Thymus (tissue), 11 donors: ENCODE measurements at regions not wholly inside any gene's neighbourhood (a gene's known extent, or its start where the extent isn't known, plus 50 kb on each side); places are given as distances from the start of the nearest gene placed in this dataset.
"Not testable (repeated sequence)": the region's sequence is repeated elsewhere in the genome, so short reads cannot be mapped to it uniquely, and the experiment has no call there.

Source experiments
- DNase-seq, 9 donors: peaks; one replicate each; pipeline ENCODE4 v3.0.0-alpha.2; 2013; ENCODE audit warnings: low spot score in 9 of 9, low read depth in 6 of 9, missing footprints in 1 of 9
- H3K27ac ChIP-seq, 2 donors: one replicate each; pipeline ENCODE4 v1.5.1; 2013; ENCODE audit warnings: control low read depth in 1 of 2, low read depth in 1 of 2, low read length in 1 of 2, mild to moderate bottlenecking in 1 of 2, moderate library complexity in 1 of 2
- H3K27me3 ChIP-seq, 2 donors: one replicate each; pipeline ENCODE4 v1.5.1; 2013; ENCODE audit warnings: low read length in 1 of 2; ENCODE audit not compliant: control insufficient read depth in 2 of 2, insufficient read depth in 1 of 2
- H3K36me3 ChIP-seq, 2 donors: one replicate each; pipeline ENCODE4 v1.5.1; 2013; ENCODE audit warnings: low read length in 1 of 2, mild to moderate bottlenecking in 1 of 2, moderate library complexity in 1 of 2; ENCODE audit not compliant: control insufficient read depth in 2 of 2, insufficient read depth in 2 of 2
- H3K4me1 ChIP-seq, 2 donors: one replicate each; pipeline ENCODE4 v1.5.1; 2013; ENCODE audit warnings: low read length in 2 of 2; ENCODE audit not compliant: control insufficient read depth in 2 of 2, insufficient read depth in 2 of 2
- H3K4me3 ChIP-seq, 2 donors: one replicate each; pipeline ENCODE4 v1.5.1; 2013; ENCODE audit warnings: low read length in 2 of 2, control low read depth in 1 of 2, mild to moderate bottlenecking in 1 of 2
- H3K9me3 ChIP-seq, 2 donors: one replicate each; pipeline ENCODE4 v1.5.1; 2013; ENCODE audit warnings: low read length in 1 of 2, mild to moderate bottlenecking in 1 of 2; ENCODE audit not compliant: control insufficient read depth in 2 of 2, insufficient read depth in 1 of 2
- WGBS: extraction: QIAGEN DNeasy Blood & Tissue Kit; methylation state at CpG from one replicate; pipeline ENCODE4 v1.1.7; 2013; 5-methylcytosine and 5-hydroxymethylcytosine counted together
- donor health status: healthy.

DNA sequence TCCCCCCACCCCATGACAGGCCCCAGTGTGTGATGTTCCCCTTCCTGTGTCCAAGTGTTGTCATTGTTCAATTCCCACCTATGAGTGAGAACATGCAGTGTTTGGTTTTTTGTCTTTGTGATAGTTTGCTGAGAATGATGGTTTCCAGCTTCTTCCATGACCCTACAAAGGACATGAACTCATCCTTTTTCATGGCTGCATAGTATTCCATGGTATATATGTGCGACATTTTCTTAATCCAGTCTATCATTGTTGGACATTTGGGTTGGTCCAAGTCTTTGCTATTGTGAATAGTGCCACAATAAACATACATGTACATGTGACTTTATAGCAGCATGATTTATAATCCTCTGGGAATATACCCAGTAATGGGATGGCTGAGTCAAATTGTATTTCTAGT, 927.9 kb downstream of the PLA2G4A start:
- not testable (repeated sequence) for H3K36me3 ChIP-seq, H3K4me3 ChIP-seq, H3K27me3 ChIP-seq, H3K4me1 ChIP-seq, H3K9me3 ChIP-seq, H3K27ac ChIP-seq, DNase-seq
- WGBS, result 97% methylated on average over 1 of the region's 1 CpG

DNA sequence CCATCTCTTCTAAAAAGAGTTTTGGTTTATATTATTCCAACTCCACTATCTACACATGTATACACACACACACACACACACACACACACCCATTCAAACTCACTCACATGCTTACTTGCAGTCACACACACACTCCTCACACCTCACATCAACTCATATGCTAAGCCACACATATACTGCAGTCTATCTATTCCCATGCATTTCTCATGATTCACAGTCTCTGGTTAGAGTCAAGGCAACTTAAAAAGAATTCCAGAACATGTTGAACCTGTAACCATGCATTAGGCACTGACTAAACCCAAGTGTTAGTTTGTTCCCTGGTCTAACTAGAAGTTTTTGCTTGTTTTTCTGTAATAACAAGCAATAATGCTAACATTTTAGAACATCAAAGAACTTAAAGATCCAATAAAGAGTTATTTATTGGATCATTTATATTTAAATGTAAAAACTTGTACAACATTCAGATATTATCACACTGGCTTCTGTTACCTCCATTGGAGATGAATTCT, 931.1 kb downstream of the PLA2G4A start:
- no peaks in the 10 kb centered on the region for H3K9me3 ChIP-seq
- H3K27me3 ChIP-seq, result no peaks in the 10 kb centered on the region
- no peaks in the 10 kb centered on the region for H3K4me1 ChIP-seq
- no peaks in the 10 kb centered on the region for H3K36me3 ChIP-seq
- no peak overlapping the region for H3K27ac ChIP-seq
- no peak for DNase-seq
- H3K4me3 ChIP-seq, result no peak overlapping the region

GRCh38 chr1:187762118-187762517, 933.4 kb downstream of the PLA2G4A start:
- Histone ChIP-seq H3K36me3 (no peaks in the 10 kb centered on the region), H3K27me3 (no peaks in the 10 kb centered on the region), H3K9me3 (no peaks in the 10 kb centered on the region), H3K4me3 (no peak overlapping the region), H3K27ac (no peak overlapping the region), H3K4me1 (no peaks in the 10 kb centered on the region)
- DNase-seq, result no peak
- WGBS, result 67% methylated on average over 5 of the region's 5 CpGs

DNA sequence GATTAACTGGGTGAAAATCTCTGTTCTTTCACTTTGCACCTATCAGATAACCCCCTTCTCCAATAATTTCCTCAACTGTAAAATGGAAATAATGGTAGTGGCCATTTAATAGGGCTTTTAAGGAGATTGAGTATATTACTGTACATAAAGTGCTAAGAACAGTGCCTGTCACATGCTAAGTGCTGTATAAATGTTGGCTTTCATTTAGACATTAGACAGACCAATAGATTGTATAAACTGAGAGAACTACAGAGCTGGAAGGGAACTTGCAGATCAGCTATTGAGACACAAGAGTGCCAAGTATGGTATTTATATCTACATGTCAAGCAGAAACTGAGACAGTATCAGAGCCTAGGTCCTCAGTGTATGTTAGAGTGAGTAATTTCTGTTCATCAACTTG, 934.7 kb downstream of the PLA2G4A start:
- no peak overlapping the region for H3K27ac ChIP-seq
- no peak for DNase-seq

DNA sequence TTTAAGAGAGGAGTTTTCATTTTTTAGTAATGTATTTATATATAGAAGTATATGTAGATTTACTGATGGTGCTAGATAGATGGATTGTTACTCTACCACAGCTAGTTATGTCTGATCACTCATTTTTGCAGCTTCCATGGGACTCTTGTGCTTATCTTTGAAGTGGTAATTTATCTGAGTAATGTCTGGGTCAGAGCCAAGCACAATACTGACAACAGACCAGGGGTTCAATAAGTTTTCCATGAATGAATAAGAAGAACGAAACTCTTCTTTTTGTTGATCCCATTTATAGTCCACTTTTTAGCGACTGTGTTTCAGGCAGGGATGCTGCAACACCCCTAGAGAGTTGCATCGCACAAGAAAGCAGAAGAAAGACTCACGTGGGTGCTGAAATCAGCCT, 935.2 kb downstream of the PLA2G4A start:
- H3K9me3 ChIP-seq, result no peaks in the 10 kb centered on the region
- WGBS, result 93% methylated on average over 4 of the region's 4 CpGs
- DNase-seq, result no peak
- no peaks in the 10 kb centered on the region for H3K36me3 ChIP-seq
- no peaks in the 10 kb centered on the region for H3K27me3 ChIP-seq
- H3K4me3 ChIP-seq, result no peak overlapping the region
- H3K4me1 ChIP-seq, result no peaks in the 10 kb centered on the region
- no peak overlapping the region for H3K27ac ChIP-seq

More for the DNA sequence above, 934.7 kb downstream of the PLA2G4A start:
- H3K27me3 ChIP-seq, result no peaks in the 10 kb centered on the region
- no peak overlapping the region for H3K4me3 ChIP-seq
- H3K36me3 ChIP-seq, result no peaks in the 10 kb centered on the region
- no peaks in the 10 kb centered on the region for H3K9me3 ChIP-seq
- no peaks in the 10 kb centered on the region for H3K4me1 ChIP-seq

DNA sequence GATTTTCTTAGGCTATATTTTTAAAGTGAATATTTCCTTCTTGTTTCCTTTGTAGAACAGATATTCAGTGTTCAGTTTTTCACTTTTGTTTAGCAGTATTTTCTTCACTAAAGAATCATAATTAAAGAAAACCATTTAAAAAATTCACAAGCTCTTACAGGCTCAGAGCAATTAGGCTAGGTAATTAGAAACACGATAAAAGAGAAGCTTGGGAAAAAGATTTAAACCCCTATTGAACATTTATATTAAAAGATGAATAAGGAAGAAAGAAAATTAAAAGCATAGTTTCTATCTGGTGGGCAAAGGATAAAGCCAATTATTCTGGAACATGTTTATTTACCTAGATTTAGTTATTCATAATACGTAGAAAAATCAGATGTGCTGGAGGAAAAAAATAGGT, 942.6 kb downstream of the PLA2G4A start:
- 90% methylated on average over 2 of the region's 2 CpGs for WGBS
- Histone ChIP-seq H3K36me3 (no peaks in the 10 kb centered on the region), H3K27me3 (no peaks in the 10 kb centered on the region), H3K4me1 (no peaks in the 10 kb centered on the region), H3K4me3 (no peak overlapping the region), H3K9me3 (no peaks in the 10 kb centered on the region), H3K27ac (no peak overlapping the region)
- no peak for DNase-seq

- Histone ChIP-seq H3K27me3 (no peaks in the 10 kb centered on the region), H3K27ac (no peak overlapping the region), H3K4me1 (no peaks in the 10 kb centered on the region), H3K4me3 (no peak overlapping the region), H3K36me3 (no peaks in the 10 kb centered on the region), H3K9me3 (no peaks in the 10 kb centered on the region)
- WGBS, result 87% methylated on average over 5 of the region's 5 CpGs
- no peak for DNase-seq
Observed at GRCh38 chr1:187773168-187773567, 944.4 kb downstream of the PLA2G4A start.

GRCh38 chr1:187787736-187788135, 959.0 kb downstream of the PLA2G4A start:
- no peaks in the 10 kb centered on the region for H3K4me1 ChIP-seq
- no peaks in the 10 kb centered on the region for H3K9me3 ChIP-seq
- no peaks in the 10 kb centered on the region for H3K27me3 ChIP-seq
- no peak for DNase-seq
- H3K4me3 ChIP-seq, result no peak overlapping the region
- H3K27ac ChIP-seq, result no peak overlapping the region
- 93% methylated on average over 3 of the region's 3 CpGs for WGBS
- H3K36me3 ChIP-seq, result no peaks in the 10 kb centered on the region

GRCh38 chr1:187788718-187789117, 960.0 kb downstream of the PLA2G4A start:
- H3K4me3 ChIP-seq, result no peak overlapping the region

GRCh38 chr1:187790724-187791123, 962.0 kb downstream of the PLA2G4A start:
- no peaks in the 10 kb centered on the region for H3K27me3 ChIP-seq
- no peaks in the 10 kb centered on the region for H3K9me3 ChIP-seq
- no peak overlapping the region for H3K27ac ChIP-seq
- 92% methylated on average over 1 of the region's 1 CpG for WGBS
- H3K4me3 ChIP-seq, result no peak overlapping the region
- DNase-seq, result no peak
- no peaks in the 10 kb centered on the region for H3K4me1 ChIP-seq
- H3K36me3 ChIP-seq, result no peaks in the 10 kb centered on the region

More at GRCh38 chr1:187788718-187789117, 960.0 kb downstream of the PLA2G4A start:
- no peak for DNase-seq
- WGBS, result 93% methylated on average over 2 of the region's 2 CpGs
- Histone ChIP-seq H3K9me3 (no peaks in the 10 kb centered on the region), H3K27me3 (no peaks in the 10 kb centered on the region), H3K4me1 (no peaks in the 10 kb centered on the region), H3K27ac (no peak overlapping the region), H3K36me3 (no peaks in the 10 kb centered on the region)
